ENCODE measurements at regions not wholly inside any gene's neighbourhood (a gene's known extent, or its start where the extent isn't known, plus 50 kb on each side); places are given as distances from the start of the nearest gene placed in this dataset.

GRCh38 chr12:65765436-65765813, 58.9 kb upstream of the HMGA2 start:
- no peak for TF ChIP-seq CTCF (IDR thresholded peaks at IDR 0.05; ENCODE audit: extremely low read depth, missing control alignments)
- no peak for DNase-seq (ENCODE audit: low spot score)

DNA sequence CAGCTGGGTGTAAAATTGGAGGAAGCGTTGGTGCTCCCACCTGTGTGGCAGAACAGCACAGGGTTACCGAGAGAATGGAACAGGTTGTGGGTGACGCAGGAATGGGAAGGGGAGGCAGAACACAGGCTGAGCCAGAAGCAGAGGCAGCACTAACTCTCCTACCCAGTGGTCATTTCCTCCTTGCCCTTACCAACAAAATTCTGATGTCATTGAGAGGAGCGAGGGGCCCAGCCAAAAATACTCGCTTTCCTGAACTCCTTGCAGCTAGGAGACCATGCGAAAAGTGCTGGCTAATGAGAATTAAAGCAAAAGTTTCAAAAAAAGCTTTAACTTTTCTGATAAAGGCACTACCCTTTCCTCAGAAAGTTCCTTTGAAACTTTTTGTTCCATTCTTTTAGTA, 54.4 kb upstream of the HMGA2 start:
- no peak for DNase-seq (ENCODE audit: low spot score)
- no peak for TF ChIP-seq CTCF (IDR thresholded peaks at IDR 0.05; ENCODE audit: extremely low read depth, missing control alignments)
